ENCODE measurements at regions not wholly inside any gene's neighbourhood (a gene's known extent, or its start where the extent isn't known, plus 50 kb on each side); places are given as distances from the start of the nearest gene placed in this dataset.

- H3K79me2 ChIP-seq (ENCODE audit: control insufficient read depth in 1 of 2, insufficient read depth in 2 of 2, low read length in 2 of 2): no peaks in the 10 kb centered on the region
- H4K91ac ChIP-seq (replicated peaks; ENCODE audit: insufficient read length, low read length): no peak overlapping the region
- no peak overlapping the region for H3K18ac ChIP-seq (ENCODE audit: extremely low read depth, low read length)
- H3K23ac ChIP-seq (ENCODE audit: insufficient read length): no peak overlapping the region
- no peak overlapping the region for H2BK120ac ChIP-seq (replicated peaks; ENCODE audit: low read depth, low read length)
- no peak overlapping the region for H2BK15ac ChIP-seq (ENCODE audit: low read length)
- TF ChIP-seq POU5F1 (IDR thresholded peaks at IDR 0.05; ENCODE audit: low read depth, low read length) (no peak), GTF2F1 (IDR thresholded peaks at IDR 0.05; ENCODE audit: borderline replicate concordance, low read depth, low read length) (no peak)
- H4K5ac ChIP-seq (ENCODE audit: insufficient read length, low read depth, low read length): no peak overlapping the region
- no peak overlapping the region for H3K27ac ChIP-seq (ENCODE audit: low read depth, low read length)
- WGBS, 2 experiments (ENCODE audit: extremely low coverage in 1 of 2, insufficient coverage in 1 of 2, insufficient read length in 1 of 2, insufficient replicate concordance in 2 of 2, low coverage in 1 of 2, low lambda C conversion rate in 2 of 2, missing lambda C conversion rate in 1 of 2): 95% methylated on average over 1 of the region's 1 CpG; no CpG with 5 or more reads in 1 of the 2 experiments
- H3K56ac ChIP-seq (replicated peaks; ENCODE audit: insufficient read length, low read depth, low read length): no peak overlapping the region
- no peaks in the 10 kb centered on the region for H3K79me1 ChIP-seq (ENCODE audit: low read depth, low read length)
- H3K4ac ChIP-seq (replicated peaks; ENCODE audit: insufficient read length, low read depth, low read length): no peak overlapping the region
- no peaks in the 10 kb centered on the region for H3K23me2 ChIP-seq (ENCODE audit: low read depth, low read length)
- H3K9me3 ChIP-seq (ENCODE audit: insufficient read depth in 2 of 2, low read depth in 1 of 2, low read length in 1 of 2): no peaks in the 10 kb centered on the region
- no peaks in the 10 kb centered on the region for H4K20me1 ChIP-seq (replicated peaks in 1 of 2; ENCODE audit: control insufficient read depth in 1 of 2, insufficient read depth in 2 of 2, low read length in 2 of 2)
- H3K4me2 ChIP-seq (ENCODE audit: insufficient read depth in 1 of 2, low read depth in 2 of 2, low read length in 2 of 2): no peak overlapping the region
- H3K4me3 ChIP-seq (ENCODE audit: extremely low read depth in 1 of 4, insufficient read depth in 2 of 4, low read depth in 3 of 4, low read length in 4 of 4): no peak overlapping the region
- H4K8ac ChIP-seq (ENCODE audit: extremely low read depth, insufficient read depth, low read length): no peak overlapping the region
- CTCF ChIA-PET (ENCODE audit: partially characterized antibody): interaction anchor here (1.3 kb wide), 1 partner anchor 18 kb away, joined by 3 read pairs; no protein-coding TSS in a partner anchor
- H3K36me3 ChIP-seq (ENCODE audit: control insufficient read depth in 2 of 4, insufficient read depth in 4 of 4, low read length in 3 of 4): no peaks in the 10 kb centered on the region
- no peaks in the 10 kb centered on the region for H3K4me1 ChIP-seq (replicated peaks in 1 of 4; ENCODE audit: control insufficient read depth in 3 of 4, insufficient read depth in 4 of 4, low read length in 3 of 4)
- no peak overlapping the region for H3K14ac ChIP-seq (ENCODE audit: insufficient read length)
- FAIRE-seq: no peak
- no peak overlapping the region for H2BK20ac ChIP-seq (ENCODE audit: low read length)
- no peak for DNase-seq (ENCODE audit: low read depth in 1 of 2, low spot score in 2 of 2)
- H3K9ac ChIP-seq (replicated peaks in 1 of 4; ENCODE audit: extremely low read depth in 1 of 4, low read depth in 3 of 4, low read length in 3 of 4): no peak overlapping the region
- H2AFZ ChIP-seq (ENCODE audit: low read length): no peak overlapping the region
- no peaks in the 10 kb centered on the region for H3K27me3 ChIP-seq (replicated peaks in 1 of 4; ENCODE audit: control insufficient read depth in 3 of 4, extremely low read depth in 1 of 4, insufficient read depth in 3 of 4, low read length in 3 of 4)
- no peak overlapping the region for H2BK12ac ChIP-seq (ENCODE audit: low read depth, low read length)
- H2AK5ac ChIP-seq (ENCODE audit: low read depth, low read length): no peak overlapping the region
- POLR2A ChIA-PET (ENCODE audit: partially characterized antibody): no interaction called here
- H2BK5ac ChIP-seq (ENCODE audit: low read depth, low read length): no peak overlapping the region
These were observed 251.3 kb upstream of the FMN2 start for GRCh38 chr1:239840336-239840735.

Measured in H1 (cell line).